Subcutaneous abdominal adipose tissue (tissue), 5 donors: ENCODE measurements at regions not wholly inside any gene's neighbourhood (a gene's known extent, or its start where the extent isn't known, plus 50 kb on each side); places are given as distances from the start of the nearest gene placed in this dataset.

Experiments
- H3K27ac ChIP-seq: one replicate; pipeline ENCODE4 v1.7.0; 2013; ENCODE audit warnings: low read depth, mild to moderate bottlenecking, inconsistent platforms, low read length, moderate library complexity
- H3K27me3 ChIP-seq, 5 donors: one replicate each; pipeline ENCODE4 v1.7.0; 2013; ENCODE audit warnings: low read length in 5 of 5, inconsistent platforms in 1 of 5; ENCODE audit not compliant: control insufficient read depth in 5 of 5, insufficient read depth in 4 of 5
- H3K36me3 ChIP-seq, 5 donors: one replicate each; pipeline ENCODE4 v1.7.0; 2013; ENCODE audit warnings: low read length in 5 of 5; ENCODE audit not compliant: control insufficient read depth in 5 of 5, insufficient read depth in 5 of 5
- H3K4me1 ChIP-seq, 5 donors: one replicate each; pipeline ENCODE4 v1.7.0; 2013; ENCODE audit warnings: low read length in 5 of 5, mild to moderate bottlenecking in 3 of 5, moderate library complexity in 1 of 5; ENCODE audit not compliant: control insufficient read depth in 5 of 5, insufficient read depth in 5 of 5
- H3K4me3 ChIP-seq, 5 donors: one replicate each; pipeline ENCODE4 v1.7.0; 2013; ENCODE audit warnings: low read length in 5 of 5, low read depth in 1 of 5
- H3K9ac ChIP-seq, 5 donors: one replicate each; pipeline ENCODE4 v1.7.0; 2013; ENCODE audit warnings: low read length in 5 of 5, mild to moderate bottlenecking in 4 of 5, moderate library complexity in 3 of 5
- H3K9me3 ChIP-seq, 5 donors: one replicate each; pipeline ENCODE4 v1.7.0; 2013; ENCODE audit warnings: low read length in 5 of 5; ENCODE audit not compliant: control insufficient read depth in 5 of 5
- donor health status: healthy.
- donor health status: healthy.
- donor health status: healthy.
- donor health status: healthy.
- donor health status: healthy.

- no peak overlapping the region for H3K9ac ChIP-seq
These were observed 164.2 kb upstream of the SLIT2 start for GRCh38 chr4:20087522-20087911.

GRCh38 chr4:20086799-20087521 lies 164.7 kb upstream of the SLIT2 start:
- H3K4me1 ChIP-seq: peaks cover 0 to 8% (median 0%) of the 10 kb centered on the region in 5 donors
- H3K27ac ChIP-seq: no peak overlapping the region
- no peak overlapping the region for H3K4me3 ChIP-seq
- no peak overlapping the region for H3K9ac ChIP-seq
- H3K36me3 ChIP-seq: no peaks in the 10 kb centered on the region
- H3K27me3 ChIP-seq: no peaks in the 10 kb centered on the region
- no peaks in the 10 kb centered on the region for H3K9me3 ChIP-seq

More at GRCh38 chr4:20087522-20087911, 164.2 kb upstream of the SLIT2 start:
- H3K9me3 ChIP-seq: no peaks in the 10 kb centered on the region
- no peaks in the 10 kb centered on the region for H3K36me3 ChIP-seq
- H3K27me3 ChIP-seq: no peaks in the 10 kb centered on the region
- H3K27ac ChIP-seq: no peak overlapping the region
- peaks cover 0 to 8% (median 0%) of the 10 kb centered on the region in 5 donors for H3K4me1 ChIP-seq
- H3K4me3 ChIP-seq: no peak overlapping the region

DNA sequence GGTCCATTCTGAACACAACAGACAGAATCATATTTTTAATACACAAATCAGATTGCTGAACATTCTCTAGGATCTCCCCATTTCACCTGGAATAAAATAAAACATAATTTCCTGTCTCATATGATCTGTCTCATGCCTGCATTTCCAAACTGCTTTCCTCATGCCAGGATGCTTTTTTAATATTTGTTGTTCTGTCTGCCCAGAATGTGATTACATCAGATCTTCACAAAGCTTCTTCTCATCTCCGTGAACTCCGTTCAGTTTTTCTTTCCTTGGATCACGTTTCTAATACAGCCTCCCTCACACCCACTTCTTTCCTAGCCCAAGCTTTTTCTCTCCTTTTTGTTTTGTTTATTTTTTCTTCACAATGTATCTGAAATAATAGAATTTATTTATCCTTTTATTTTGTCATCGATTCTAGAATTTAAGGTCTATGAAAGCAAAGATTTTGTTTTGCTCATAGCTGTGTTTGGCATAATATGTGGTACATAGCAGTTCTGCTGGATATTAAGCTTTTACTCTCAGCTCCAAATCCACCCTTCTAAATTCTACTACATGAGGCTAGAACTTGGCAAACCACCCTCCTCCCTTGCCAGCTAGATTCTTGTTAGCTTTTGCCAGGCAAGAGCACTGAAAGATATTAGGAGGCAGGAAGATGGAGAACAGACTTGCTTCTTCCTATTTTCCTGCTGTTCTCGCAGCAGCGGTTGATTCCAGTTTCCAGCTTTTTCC lies 165.5 kb upstream of the SLIT2 start:
- Histone ChIP-seq H3K27ac (no peak overlapping the region), H3K4me3 (no peak overlapping the region), H3K4me1 (peaks cover 0 to 8% (median 0%) of the 10 kb centered on the region in 5 donors), H3K9me3 (no peaks in the 10 kb centered on the region), H3K36me3 (no peaks in the 10 kb centered on the region), H3K9ac (no peak overlapping the region), H3K27me3 (no peaks in the 10 kb centered on the region)

GRCh38 chr4:20085653-20086052 lies 166.1 kb upstream of the SLIT2 start:
- H3K36me3 ChIP-seq: no peaks in the 10 kb centered on the region
- H3K27ac ChIP-seq: no peak overlapping the region
- no peaks in the 10 kb centered on the region for H3K27me3 ChIP-seq
- no peaks in the 10 kb centered on the region for H3K9me3 ChIP-seq
- H3K9ac ChIP-seq: no peak overlapping the region
- no peak overlapping the region for H3K4me3 ChIP-seq
- peaks cover 0 to 8% (median 0%) of the 10 kb centered on the region in 5 donors for H3K4me1 ChIP-seq

DNA sequence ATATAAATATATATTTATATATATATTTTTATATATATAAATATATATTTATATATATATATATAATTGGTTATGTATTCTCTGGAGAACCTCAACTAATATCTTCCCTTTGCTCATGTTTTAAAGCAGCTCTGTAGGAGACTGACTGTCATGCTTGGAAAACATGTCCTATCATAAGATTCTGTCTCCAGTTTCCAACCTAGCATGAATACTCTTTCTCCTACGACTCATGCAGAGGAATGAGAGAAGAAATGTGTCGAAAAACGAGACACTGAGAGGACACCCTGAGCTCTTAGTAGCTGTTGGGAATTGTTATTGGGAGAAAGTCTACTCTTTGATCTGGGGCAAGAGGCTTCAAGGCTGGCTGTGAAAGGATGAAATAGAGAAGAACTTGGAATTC lies 166.5 kb upstream of the SLIT2 start:
- Histone ChIP-seq H3K36me3 (no peaks in the 10 kb centered on the region), H3K4me3 (no peak overlapping the region), H3K4me1 (peaks cover 0 to 8% (median 0%) of the 10 kb centered on the region in 5 donors), H3K9ac (no peak overlapping the region), H3K27ac (no peak overlapping the region), H3K27me3 (no peaks in the 10 kb centered on the region), H3K9me3 (no peaks in the 10 kb centered on the region)

DNA sequence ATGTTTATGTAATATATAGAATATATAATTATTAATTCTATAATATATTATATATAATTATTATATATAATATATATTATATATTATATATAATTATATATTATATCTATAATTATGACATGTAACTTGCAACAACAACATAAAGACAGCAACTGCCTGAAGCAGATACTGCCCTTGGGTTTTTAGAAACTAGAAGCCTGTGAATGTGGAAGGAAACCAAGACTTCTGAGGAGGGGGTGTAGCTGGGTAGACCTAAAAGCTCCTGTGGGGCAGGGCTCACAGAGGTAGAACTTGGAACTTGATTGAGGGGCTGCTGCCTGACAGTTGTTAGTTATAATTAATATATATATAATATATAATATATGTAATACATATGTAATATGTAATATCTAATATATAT lies 167.2 kb upstream of the SLIT2 start:
- Histone ChIP-seq H3K4me1 (peaks cover 0 to 8% (median 0%) of the 10 kb centered on the region in 5 donors), H3K36me3 (no peaks in the 10 kb centered on the region)

GRCh38 chr4:20078644-20079043 lies 173.1 kb upstream of the SLIT2 start:
- Histone ChIP-seq H3K27me3 (no peaks in the 10 kb centered on the region), H3K36me3 (no peaks in the 10 kb centered on the region), H3K27ac (no peak overlapping the region), H3K9me3 (no peaks in the 10 kb centered on the region), H3K4me3 (no peak overlapping the region), H3K4me1 (no peaks in the 10 kb centered on the region), H3K9ac (no peak overlapping the region)

More for the DNA sequence above, 167.2 kb upstream of the SLIT2 start:
- Histone ChIP-seq H3K9ac (no peak overlapping the region), H3K27ac (no peak overlapping the region), H3K9me3 (no peaks in the 10 kb centered on the region), H3K27me3 (no peaks in the 10 kb centered on the region), H3K4me3 (no peak overlapping the region)

DNA sequence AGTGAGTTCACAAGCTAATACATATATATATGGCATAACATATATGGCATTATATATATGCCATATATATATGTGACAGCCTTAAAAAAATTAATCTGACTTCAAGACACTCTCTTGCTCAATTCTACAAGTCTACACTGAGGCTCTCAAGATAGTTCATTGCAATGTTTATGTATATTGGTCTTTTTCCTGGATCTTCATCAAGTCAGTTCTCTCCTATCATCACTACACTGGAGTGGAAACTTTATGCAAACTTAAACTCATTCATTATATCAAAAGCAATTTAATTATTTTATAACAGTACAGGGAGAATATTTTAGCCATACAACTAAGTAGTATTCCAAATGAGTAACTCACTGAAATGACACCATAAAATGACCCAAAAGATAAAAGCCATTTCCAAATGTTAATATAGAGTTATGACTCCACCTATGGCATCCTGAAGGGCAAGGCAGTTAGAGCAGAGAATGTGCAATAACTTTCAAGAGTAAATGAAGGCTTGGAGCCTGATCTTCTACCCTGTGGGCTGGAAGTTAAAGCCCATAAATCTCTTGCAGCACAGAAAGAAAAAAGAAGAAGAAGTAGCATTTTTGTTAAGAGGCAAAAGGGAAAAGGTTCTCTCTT lies 176.3 kb upstream of the SLIT2 start:
- Histone ChIP-seq H3K4me1 (no peaks in the 10 kb centered on the region), H3K4me3 (no peak overlapping the region), H3K9me3 (no peaks in the 10 kb centered on the region)

GRCh38 chr4:20074450-20074849 lies 177.3 kb upstream of the SLIT2 start:
- H3K4me1 ChIP-seq: no peaks in the 10 kb centered on the region
- H3K27ac ChIP-seq: no peak overlapping the region
- no peak overlapping the region for H3K9ac ChIP-seq
- H3K9me3 ChIP-seq: no peaks in the 10 kb centered on the region
- H3K4me3 ChIP-seq: no peak overlapping the region
- no peaks in the 10 kb centered on the region for H3K36me3 ChIP-seq
- H3K27me3 ChIP-seq: no peaks in the 10 kb centered on the region

More for the DNA sequence above, 176.3 kb upstream of the SLIT2 start:
- H3K36me3 ChIP-seq: no peaks in the 10 kb centered on the region
- no peaks in the 10 kb centered on the region for H3K27me3 ChIP-seq
- H3K9ac ChIP-seq: no peak overlapping the region
- H3K27ac ChIP-seq: no peak overlapping the region

DNA sequence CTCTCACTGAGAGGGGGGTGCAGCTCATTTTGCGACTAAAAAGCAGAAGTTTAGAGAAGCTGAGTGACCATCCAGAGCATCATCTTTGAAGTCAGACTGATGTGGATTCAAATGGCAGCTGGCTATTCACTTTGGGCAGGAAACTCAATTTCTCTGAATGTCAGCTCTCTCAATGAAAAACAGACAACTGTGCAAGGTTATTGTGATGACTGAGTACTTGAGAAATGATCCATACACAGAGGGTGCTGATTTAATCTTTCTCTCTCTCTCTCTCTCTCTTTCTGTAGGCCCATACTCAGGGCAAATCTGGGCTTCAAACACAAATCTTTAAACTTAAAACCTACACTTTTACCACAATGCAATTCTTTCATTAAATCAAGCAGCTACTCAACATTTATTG lies 185.8 kb upstream of the SLIT2 start:
- Histone ChIP-seq H3K27ac (no peak overlapping the region), H3K9me3 (no peaks in the 10 kb centered on the region), H3K36me3 (no peaks in the 10 kb centered on the region), H3K4me1 (no peaks in the 10 kb centered on the region), H3K4me3 (no peak overlapping the region), H3K9ac (no peak overlapping the region), H3K27me3 (no peaks in the 10 kb centered on the region)
